G401 (cell line): ENCODE measurements at regions not wholly inside any gene's neighbourhood (a gene's known extent, or its start where the extent isn't known, plus 50 kb on each side); places are given as distances from the start of the nearest gene placed in this dataset.

Source experiments
- DNase-seq: peaks from one replicate; pipeline ENCODE4 v3.0.0-alpha.2; 2015; ENCODE audit warnings: low spot score
- in situ Hi-C: cut with HindIII; loops from 2 replicates; pipeline ENCODE4 v1.10.0; 2016; ENCODE audit warnings: low sequenced_read_pairs, mixed read lengths

DNA sequence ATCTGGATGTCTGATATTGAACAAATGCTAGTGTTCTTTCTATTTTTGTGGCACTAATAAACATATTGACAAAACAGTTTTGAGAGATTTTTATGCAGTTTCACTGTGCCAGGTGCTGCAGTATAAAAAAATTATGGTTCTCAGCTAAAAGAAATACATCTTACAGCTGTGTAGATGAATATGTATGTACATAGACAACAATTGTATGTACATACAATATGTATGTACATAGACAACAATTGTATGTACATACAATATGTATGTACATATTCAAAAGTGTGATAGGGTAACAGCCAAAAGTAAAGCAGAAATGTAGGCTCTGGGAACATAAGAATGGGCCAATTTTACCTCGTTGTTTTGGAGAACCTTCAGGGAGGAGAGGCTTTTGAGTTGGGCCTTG lies 390.0 kb upstream of the RPS6KA3 start:
- no peak for DNase-seq
- in situ Hi-C loops: no loop called here

DNA sequence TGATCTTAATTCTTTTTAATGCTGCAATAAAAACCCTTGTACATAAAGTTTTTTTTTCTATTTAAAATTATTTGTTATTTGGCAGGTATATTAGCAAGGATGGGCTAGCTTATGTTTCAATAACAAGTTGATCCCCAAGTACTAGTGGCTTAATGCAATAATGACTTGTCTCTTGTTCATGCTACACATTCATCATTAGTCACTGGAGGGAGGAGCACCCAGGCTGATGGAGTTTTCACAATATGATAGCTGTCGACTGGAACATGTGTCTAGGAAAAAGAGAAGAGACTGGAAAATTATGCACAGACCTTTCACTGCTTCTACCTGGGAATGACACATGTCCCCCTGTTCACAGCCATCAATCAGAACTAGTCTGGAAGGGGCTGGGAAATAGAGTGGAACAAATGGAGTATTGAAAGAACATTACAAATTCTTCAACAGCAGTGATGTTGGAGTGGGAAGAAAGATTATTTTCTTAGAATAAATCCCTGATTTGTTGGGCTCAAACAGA lies 387.9 kb upstream of the RPS6KA3 start:
- in situ Hi-C loops: no loop called here
- no peak for DNase-seq

- in situ Hi-C loops: no loop called here
- no peak for DNase-seq
Observed at GRCh38 chrX:20653070-20653469, 386.4 kb upstream of the RPS6KA3 start.

GRCh38 chrX:20641954-20642353 lies 375.2 kb upstream of the RPS6KA3 start:
- in situ Hi-C loops: no loop called here
- no peak for DNase-seq

GRCh38 chrX:20639115-20639514 lies 372.4 kb upstream of the RPS6KA3 start:
- no peak for DNase-seq
- in situ Hi-C loops: no loop called here

GRCh38 chrX:20637351-20637750 lies 370.6 kb upstream of the RPS6KA3 start:
- in situ Hi-C loops: no loop called here
- no peak for DNase-seq

DNA sequence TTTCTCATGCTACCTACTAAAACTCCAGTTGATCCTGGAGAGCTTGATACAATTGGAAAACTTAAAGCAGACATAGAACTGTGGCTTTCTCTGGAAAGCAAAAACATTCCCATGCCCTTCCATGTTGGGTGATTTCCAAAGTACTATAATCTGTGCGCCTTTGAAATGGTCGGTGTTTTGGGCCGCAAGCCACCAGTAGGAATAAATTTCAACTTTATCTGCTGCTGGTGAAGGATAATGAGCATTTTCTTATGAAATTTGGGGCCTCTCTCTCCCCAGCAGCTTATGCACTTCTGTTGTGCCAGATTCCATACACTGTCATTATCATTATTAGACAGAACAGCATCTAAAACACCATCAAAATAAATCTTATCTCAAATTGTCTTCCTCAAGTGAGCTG lies 366.7 kb upstream of the RPS6KA3 start:
- DNase-seq: no peak
- in situ Hi-C loops: no loop called here

GRCh38 chrX:20623448-20623847 lies 356.7 kb upstream of the RPS6KA3 start:
- DNase-seq: no peak

GRCh38 chrX:20620306-20620705 lies 353.6 kb upstream of the RPS6KA3 start:
- in situ Hi-C loops: no loop called here
- DNase-seq: no peak

More at GRCh38 chrX:20623448-20623847, 356.7 kb upstream of the RPS6KA3 start:
- in situ Hi-C loops: no loop called here

DNA sequence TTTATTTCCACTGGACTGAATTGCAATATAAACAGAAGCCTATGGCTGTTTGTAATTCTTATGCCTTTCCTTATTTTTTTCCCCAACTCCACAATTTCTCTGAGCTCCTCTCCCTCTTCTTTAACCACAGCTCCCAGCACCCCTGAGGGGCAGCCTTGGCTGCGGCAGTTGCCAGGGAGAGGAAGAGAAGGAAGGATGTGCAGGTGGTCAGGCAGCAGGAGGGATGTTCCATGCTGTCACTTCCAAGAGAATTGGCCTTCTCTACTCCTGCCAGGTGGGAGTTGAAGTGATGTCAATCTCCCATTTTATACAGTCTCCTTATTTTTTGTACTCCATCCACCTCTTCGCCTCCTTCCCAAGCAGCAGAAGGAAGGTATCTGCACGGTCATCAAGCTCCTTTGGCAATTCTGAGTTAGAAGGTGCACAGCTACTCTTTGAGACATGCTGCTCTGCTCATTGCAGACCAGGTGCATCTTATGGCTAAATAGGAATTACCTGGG lies 343.3 kb upstream of the RPS6KA3 start:
- in situ Hi-C loops: no loop called here
- DNase-seq: peak; percentile 95

DNA sequence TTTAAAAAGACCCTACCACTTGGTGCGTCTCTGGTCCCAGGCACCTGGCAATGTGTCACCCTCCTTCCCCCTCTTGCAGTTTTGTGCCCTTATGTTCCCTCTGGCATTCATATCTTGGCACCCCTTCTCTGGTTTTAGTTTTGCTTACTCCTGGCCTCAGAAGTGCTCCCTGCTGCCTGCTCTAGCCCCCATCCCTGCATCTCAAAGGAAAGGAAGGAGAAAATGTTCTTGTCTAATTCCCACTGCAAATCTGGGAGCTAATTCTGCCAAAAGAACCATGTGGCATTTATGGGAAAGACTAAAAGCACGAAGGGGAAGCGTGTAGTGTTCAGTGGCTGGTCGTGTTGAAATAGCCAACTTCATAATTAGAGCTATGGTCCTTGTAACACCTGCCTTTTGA lies 340.1 kb upstream of the RPS6KA3 start:
- in situ Hi-C loops: no loop called here
- DNase-seq: peak; percentile 93

DNA sequence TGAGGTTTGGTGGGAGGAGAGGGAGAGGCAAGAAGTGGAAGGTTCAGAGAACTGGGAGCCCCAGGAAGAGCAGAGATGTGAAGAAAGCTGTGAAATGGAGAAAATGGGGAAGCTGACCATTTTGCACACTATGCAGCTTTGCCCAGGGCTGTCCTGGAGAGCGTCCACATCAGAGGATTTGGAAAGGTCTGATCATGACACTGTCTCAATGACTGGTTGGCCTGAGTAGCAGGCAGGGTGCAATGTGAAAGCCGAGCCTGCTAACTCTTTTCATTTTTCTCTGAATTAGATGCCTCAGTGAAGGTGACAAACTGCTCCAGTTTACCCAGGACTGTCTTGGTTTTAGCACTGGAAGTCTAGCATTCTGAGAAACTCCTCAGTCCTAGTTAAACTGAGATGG lies 330.1 kb upstream of the RPS6KA3 start:
- DNase-seq: peak; percentile 68
- in situ Hi-C loops: no loop called here

DNA sequence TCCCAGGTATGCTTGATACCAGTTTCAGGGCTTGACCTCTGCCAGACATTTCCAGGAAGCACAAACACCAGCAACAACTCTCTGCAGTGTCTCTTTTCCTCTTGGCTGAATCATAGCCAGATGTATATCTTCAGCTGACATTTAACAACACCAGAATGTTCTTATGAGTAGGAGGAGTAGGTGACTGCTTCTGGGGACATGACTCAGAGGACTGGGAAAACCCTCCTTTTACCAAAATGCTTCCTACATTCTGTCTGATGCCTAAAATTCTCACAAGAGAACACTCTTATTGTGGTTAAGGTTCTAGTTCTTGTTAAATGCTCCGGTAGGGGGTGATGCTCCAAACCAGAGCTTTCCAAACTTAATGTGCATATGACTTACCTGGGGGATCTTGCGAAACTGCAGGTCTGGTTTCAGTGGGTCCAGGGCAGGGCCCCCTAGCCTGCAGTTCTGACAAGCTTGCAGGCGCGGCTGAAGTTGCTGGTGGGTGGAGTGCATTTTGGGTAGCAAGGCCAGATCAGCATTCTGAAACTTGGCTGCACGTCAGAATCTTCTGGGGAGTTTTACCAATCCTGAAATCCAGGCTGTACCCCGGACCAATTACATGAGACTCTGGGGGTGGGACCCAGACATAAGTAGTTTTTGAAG lies 329.3 kb upstream of the RPS6KA3 start:
- DNase-seq: no peak
- in situ Hi-C loops: no loop called here

DNA sequence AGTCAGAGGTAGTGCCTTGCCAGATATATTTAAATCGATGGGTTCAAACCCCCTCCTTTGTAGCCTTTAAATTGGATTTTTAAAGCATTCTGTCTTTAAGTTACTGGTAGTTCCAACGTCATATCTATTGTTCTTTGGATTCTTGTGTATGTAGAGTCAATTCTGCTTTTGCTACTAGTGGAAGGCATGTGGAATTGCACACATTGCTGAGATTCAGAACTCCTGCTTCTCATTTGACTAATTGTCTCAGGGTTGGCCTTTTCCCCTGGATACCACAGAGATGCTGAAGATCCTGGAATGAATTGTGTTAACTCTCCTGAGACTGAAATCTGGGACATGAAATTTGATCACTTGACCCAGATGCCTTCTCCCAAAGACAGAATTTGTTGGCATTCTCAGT lies 328.3 kb upstream of the RPS6KA3 start:
- no peak for DNase-seq
- in situ Hi-C loops: no loop called here

GRCh38 chrX:20593836-20594235 lies 327.1 kb upstream of the RPS6KA3 start:
- no peak for DNase-seq
- in situ Hi-C loops: no loop called here

- no peak for DNase-seq
- in situ Hi-C loops: no loop called here
Observed at GRCh38 chrX:20593402-20593801, 326.7 kb upstream of the RPS6KA3 start.

GRCh38 chrX:20591246-20591645 lies 324.5 kb upstream of the RPS6KA3 start:
- DNase-seq: no peak
- in situ Hi-C loops: no loop called here

GRCh38 chrX:20585782-20586181 lies 319.1 kb upstream of the RPS6KA3 start:
- in situ Hi-C loops: no loop called here

DNA sequence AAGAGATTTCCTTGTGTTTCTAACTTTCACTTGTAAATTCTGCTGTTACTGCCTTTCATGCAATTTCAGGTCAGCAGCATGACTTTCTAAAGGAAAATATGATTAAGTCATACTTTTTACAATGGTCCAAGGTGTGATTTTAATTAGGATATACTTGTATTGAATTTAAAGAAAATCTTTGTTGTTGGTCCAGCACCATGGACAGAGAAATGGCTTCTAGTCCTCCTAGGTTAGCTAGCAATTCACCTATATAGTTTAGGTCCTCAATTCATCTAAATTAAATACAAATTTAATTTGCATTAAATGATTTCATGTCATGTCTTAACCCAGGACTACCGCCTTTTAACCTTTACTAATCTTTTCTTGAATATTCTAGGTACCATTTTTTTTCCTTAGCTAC lies 304.9 kb upstream of the RPS6KA3 start:
- in situ Hi-C loops: no loop called here

More at GRCh38 chrX:20585782-20586181, 319.1 kb upstream of the RPS6KA3 start:
- DNase-seq: no peak

GRCh38 chrX:20567108-20567507 lies 300.4 kb upstream of the RPS6KA3 start:
- DNase-seq: no peak

More for the DNA sequence above, 304.9 kb upstream of the RPS6KA3 start:
- DNase-seq: no peak

GRCh38 chrX:20547611-20548051 lies 280.9 kb upstream of the RPS6KA3 start:
- no peak for DNase-seq

More at GRCh38 chrX:20567108-20567507, 300.4 kb upstream of the RPS6KA3 start:
- in situ Hi-C loops: no loop called here

More at GRCh38 chrX:20547611-20548051, 280.9 kb upstream of the RPS6KA3 start:
- in situ Hi-C loops: no loop called here
